ENCODE measurements at regions not wholly inside any gene's neighbourhood (a gene's known extent, or its start where the extent isn't known, plus 50 kb on each side); places are given as distances from the start of the nearest gene placed in this dataset.
"Not testable (repeated sequence)": the region's sequence is repeated elsewhere in the genome, so short reads cannot be mapped to it uniquely, and the experiment has no call there.

DNA sequence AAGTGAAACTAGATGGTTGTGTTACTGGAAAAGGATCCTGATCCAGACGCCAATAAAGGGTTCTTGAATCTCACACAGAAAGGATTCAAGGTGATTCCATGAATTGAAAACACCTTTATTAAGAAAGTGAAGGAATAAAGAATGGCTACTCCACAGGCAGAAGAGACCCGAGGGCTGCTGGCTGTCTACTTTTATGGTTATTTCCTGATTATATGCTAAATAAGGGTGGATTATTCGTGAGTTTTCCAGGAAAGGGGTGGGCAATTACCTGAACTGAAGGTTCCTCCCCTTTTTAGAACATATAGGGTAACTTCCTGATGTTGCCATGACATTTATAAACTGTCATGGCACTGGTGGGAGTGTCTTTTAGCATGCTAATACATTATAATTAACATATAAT lies 50.9 kb upstream of the WARS2 start:
- no peak for DNase-seq

DNA sequence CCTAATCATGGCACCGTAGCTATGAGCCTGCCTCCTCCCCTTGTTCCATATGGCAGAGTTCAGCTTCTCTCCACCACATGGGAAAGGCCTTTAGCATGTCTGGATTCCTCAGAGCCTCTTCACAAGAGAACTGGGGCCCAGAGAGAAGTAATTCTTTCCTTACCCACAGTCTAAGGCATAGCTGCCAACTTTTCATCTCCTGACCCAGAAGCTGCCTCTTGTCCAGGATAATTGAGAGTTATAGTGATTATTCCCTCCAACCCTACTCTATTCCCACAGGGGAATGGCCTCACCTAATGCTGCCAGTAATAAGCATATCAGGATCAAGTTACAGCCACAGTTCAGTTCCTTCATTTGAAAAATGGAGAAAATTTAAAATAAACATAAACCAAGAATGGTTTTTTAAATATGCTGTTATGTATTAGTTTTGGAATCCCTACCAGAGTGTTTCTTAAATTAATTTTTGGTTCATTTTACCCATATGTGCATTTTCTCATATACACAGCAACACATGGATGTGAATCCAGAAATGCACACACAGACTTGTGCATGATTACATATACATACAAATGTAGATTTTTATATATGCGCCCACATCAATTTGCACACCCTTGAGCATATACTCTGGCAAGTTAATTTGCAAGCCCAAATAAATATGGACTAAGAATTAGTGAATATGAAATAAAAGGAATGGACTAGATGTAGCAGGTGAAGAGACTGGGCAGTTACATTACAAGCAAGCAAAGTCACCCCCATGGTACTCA lies 63.9 kb upstream of the WARS2 start:
- DNase-seq: peak; percentile 44

- no peak for DNase-seq
Measured at GRCh38 chr1:119204961-119205357, 64.5 kb upstream of the WARS2 start.

- DNase-seq: no peak
Measured at GRCh38 chr1:119209061-119209460, 68.6 kb upstream of the WARS2 start.

- peak; percentile 51 for DNase-seq
Measured at GRCh38 chr1:119209596-119210295, 69.3 kb upstream of the WARS2 start.

DNA sequence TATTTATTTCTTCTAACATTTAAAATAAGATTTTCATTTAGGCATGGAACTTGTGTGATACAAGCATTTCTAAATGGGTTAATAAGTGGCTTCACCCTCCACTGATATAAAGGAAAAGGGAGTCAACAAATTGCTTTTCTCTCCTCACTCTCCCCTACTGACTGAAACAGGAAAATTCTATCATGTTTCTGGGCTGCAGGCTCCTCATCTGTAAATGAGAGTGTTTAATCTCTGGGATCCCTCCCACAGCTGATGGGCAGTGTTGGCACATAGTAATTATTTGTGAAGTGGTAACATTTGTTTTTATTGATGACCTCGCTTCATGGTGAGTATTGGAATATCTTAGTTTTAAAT lies 69.8 kb upstream of the WARS2 start:
- no peak for DNase-seq

GRCh38 chr1:119213213-119213612 lies 72.8 kb upstream of the WARS2 start:
- DNase-seq: not testable (repeated sequence)

DNA sequence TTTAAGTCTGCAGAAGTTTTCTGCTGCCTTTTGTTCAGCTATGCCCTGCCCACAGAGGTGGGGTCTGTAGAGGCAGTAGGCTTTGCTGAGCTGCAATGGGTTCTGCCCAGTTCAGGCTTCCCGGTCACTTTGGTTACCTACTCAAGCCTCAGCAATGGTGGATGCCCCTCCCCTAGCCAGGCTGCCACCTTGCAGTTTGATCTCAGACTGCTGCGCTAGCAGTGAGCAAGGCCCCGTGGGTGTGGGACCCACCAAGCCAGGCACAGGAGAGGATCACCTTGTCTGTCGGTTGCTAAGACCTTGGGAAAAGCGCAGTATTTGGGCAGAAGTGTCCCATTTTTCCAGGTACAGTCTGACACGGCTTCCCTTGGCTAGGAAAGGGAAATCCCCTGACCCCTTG lies 74.5 kb upstream of the WARS2 start:
- DNase-seq: not testable (repeated sequence)

DNA sequence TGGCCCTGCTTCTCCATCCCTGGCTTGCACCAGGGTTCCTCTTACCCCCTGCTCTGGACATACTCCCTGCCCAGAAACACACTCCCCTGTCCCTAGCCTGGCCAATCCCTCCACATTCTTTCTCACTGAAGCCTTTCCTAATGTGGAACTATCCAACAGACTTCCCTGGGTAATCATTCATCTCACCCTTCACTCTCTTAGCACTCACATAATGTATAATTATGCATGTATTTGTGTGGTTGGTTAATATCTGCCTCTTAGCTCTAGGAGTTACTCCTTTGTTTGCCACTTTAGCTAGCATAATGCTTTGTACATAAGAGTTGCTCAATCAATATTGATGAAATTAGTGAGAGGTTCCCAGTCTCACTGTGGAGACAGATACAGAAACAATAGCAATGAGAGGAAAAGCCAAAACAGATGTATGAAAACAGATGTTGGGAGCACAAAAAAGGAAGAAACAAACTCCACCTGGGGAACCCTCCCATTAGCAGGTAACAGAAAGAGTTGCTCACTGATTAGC lies 76.9 kb upstream of the WARS2 start:
- DNase-seq: no peak

GRCh38 chr1:119219711-119220110 lies 79.3 kb upstream of the WARS2 start:
- no peak for DNase-seq

- DNase-seq: no peak
Measured at GRCh38 chr1:119220991-119221390, 80.5 kb upstream of the WARS2 start.

DNA sequence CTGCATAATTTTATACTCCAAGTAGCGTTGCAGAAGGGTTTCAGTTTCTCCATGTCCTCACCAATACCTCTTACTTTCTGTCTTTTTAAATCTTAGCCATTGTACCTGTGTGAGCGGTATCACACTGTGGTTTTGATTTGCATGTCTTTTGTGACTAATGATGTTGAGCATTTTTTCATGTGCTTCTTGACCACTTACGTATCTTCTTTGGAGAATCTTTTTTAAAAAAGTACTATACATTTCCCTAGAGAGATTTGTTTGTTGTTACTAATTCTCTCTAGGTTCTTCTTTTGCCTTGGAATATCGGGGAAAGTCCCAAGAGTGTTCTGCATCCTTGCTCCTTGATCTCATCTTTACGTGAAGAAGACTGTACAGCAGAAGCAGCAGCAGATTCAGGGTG lies 81.8 kb upstream of the WARS2 start:
- DNase-seq: no peak

GRCh38 chr1:119225265-119225664 lies 84.8 kb upstream of the WARS2 start:
- no peak for DNase-seq

- no peak for DNase-seq
Measured at GRCh38 chr1:119225831-119226230, 85.4 kb upstream of the WARS2 start.

DNA sequence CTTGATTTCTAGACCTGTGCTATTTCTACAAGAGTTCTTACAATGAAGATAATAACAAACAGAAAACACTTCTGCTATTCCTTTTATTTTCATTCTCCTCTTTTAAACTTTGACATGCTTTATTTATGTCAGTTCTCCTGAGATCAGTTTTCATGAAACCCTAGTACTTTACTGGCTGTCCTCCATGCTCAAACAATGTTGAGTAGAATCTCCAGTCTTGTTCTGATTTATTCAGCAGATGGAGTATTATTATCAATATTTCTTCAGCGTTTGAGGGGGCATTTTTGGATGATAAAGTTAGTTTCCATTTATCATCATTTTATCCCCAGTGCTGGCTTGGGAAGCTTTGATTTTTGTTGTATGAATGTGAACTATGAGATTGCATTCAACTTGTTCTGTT lies 85.9 kb upstream of the WARS2 start:
- no peak for DNase-seq

DNA sequence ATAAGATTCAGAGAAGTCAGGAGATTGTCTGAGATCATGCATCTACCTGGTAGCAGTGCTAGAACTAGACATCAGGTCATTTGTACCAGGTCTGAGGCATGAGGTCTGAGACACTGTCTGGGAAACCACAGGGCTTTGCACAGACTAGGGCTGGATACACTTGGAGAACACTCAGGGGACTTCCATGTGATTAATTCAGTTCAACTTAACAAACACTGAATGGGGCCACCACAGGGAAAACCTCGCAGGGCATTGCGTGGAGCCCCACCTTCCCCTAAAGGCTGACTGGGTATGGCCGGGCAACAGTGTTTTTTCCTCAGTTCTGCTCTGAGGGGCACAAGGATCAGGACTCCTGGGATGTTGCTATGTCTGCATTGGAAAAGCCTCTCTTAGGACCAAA lies 86.5 kb upstream of the WARS2 start:
- no peak for DNase-seq

DNA sequence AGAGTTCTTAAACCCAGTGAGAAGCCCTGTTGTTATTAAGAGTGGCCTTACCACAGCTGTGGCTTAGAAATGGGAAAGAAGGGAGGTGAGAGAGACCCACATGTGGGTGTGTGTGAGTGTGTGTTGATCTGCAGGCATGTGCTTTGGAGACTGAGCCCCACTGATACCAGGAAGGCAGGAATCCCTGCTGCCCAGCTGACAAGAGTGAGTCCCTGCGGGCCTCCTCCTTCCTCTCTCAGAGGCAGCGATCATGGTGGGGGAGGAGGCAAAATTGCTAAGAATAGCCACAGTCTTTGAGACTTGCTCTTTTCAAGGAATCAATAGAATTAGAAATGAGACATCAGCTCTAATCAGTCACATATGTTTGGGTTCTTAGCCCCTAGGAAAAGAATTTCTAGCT lies 87.0 kb upstream of the WARS2 start:
- no peak for DNase-seq

DNA sequence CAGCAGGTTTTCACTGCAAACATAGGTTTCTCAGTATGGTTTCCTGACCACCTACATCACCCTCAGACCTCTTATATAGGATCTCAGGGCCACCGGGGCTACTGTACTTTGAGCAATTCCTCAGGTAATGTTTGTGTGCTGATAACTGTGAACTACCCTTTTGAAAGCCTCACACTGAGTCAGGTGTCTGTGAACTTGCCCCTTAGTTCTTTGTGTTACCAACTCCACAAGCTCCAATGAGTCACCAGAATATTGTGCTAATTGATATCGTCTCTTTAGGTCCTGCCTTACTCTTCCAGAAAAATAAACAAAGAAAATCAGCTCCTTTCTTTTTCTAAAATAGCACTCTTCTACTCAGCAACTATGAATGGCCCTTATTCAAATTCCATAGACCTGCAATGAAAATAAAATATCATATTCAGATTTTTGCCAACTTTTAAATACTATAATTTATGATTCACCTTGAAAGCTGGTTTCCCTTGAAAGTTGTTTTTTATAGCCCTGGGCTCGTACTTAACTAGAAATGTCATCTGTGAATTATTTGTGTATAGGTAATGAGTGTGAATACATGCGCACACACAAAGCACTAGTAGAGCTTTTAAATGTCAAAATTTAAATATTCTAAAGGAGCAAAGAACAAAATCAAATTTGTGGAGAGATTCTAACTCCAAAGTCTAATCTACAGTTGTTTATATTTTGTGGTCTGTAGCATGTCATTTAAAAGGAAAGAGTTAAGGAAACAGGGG lies 88.1 kb upstream of the WARS2 start:
- no peak for DNase-seq

GRCh38 chr1:119235120-119235519 lies 94.7 kb upstream of the WARS2 start:
- DNase-seq: no peak

DNA sequence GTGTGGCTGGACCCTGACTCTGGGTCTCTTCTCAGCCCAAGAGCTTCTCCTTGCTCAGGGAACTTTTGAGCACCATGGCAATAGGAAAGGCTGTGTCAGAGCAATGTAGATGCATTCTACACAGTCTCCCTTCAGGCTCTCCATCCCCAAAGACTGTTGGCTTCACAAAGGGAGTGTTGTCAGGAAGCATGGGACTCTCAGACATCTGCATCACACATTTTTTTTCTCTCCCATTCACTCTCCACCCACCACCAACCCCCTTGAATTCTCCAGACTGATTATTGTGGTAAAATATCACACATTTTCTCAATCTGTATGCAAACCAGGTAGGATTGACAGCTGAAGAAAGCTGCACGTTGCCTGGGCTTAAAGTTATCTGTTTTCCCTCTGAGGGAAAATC lies 105.4 kb upstream of the WARS2 start:
- no peak for DNase-seq

- no peak for DNase-seq
Measured at GRCh38 chr1:119249283-119249682, 108.8 kb upstream of the WARS2 start.

- DNase-seq: no peak
Measured at GRCh38 chr1:119250299-119250698, 109.8 kb upstream of the WARS2 start.

GRCh38 chr1:119251751-119252150 lies 111.3 kb upstream of the WARS2 start:
- DNase-seq: no peak

GRCh38 chr1:119253366-119253765 lies 112.9 kb upstream of the WARS2 start:
- DNase-seq: no peak
